ENCODE measurements at regions not wholly inside any gene's neighbourhood (a gene's known extent, or its start where the extent isn't known, plus 50 kb on each side); places are given as distances from the start of the nearest gene placed in this dataset.

- TF ChIP-seq CTCF (IDR thresholded peaks at IDR 0.05) (no peak), POLR2A (IDR thresholded peaks at IDR 0.05) (no peak)
These were observed 366.2 kb upstream of the TSHZ3 start for GRCh38 chr19:31715249-31715945.
